Islet precursor cell (in vitro differentiated cells): ENCODE measurements at regions not wholly inside any gene's neighbourhood (a gene's known extent, or its start where the extent isn't known, plus 50 kb on each side); places are given as distances from the start of the nearest gene placed in this dataset.
"Not testable (repeated sequence)": the region's sequence is repeated elsewhere in the genome, so short reads cannot be mapped to it uniquely, and the experiment has no call there.

Experiments used
- DNase-seq: peaks from one replicate; pipeline ENCODE4 v3.0.0-alpha.2; 2018

DNA sequence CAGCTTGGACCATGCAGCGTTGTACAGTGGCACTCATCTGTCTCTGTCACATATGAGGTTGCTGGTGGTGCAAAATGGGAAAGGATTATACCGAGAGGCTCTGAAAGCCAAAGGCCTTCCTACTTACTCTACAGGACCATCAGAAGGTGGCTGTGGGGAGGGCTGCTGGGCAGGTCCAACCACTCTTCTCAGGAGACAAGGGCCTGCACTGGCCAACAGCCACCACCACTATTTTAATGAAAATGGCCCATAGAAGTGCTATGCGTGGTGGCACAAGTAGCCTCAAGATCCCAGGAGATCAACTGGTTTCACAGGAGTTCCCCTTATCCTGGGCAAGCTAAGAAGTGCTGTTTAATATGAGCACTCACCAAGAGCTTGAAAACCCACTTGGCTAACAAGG, 52.3 kb downstream of the MRPL57 start:
- DNase-seq: no peak

DNA sequence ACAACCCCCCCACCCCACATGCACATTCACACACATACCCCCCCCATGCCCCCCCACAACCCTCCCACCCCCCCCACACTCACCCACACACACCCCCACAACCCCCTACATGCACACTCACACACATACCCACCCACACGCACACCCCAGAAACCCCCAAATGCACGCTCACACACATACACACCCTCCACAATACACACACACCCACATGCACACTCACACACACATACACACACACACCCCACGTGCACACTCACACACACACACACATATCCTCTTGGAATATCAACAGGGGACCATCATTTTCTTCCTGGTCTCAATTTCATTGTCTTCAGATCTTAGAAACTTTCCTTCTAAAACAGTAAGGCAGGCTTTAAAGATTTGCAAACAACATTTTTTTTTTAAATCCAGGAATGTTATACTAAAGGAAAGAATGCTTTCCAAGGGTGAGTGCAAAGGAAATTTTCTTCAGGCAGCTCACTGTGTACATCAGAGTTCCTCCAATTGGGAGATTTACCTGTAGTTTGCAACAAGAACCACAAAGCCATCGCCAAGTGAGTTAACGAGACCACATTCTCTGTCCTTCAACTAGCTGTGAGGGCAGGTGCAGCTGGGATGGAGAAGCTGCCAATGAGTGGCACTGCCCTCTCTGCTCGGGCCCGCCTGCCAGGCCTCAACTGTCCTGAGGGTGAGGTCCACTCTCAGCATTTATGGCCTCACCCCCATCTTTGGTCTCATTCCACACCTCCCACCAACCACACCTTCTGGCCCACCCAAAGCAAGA, 53.0 kb downstream of the MRPL57 start:
- no peak for DNase-seq

DNA sequence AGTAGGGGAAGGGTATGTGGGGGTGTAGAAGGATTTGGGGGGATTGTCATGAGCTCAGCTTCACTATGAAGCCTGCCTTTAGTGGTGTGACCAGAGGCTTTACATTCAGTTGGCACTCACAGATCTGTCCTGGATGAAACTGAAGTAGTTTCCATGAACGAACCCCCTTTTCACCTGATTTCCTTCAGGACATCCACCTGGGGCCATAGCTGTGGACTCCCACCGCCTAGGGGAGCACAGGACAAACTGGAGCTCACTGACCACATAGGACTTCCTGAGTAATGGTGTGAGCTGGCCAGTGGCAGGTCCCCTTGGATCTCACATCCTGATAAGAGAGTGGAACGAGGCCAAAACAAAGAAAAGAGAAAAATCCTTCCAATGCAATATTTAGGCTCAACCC, 54.1 kb downstream of the MRPL57 start:
- no peak for DNase-seq

DNA sequence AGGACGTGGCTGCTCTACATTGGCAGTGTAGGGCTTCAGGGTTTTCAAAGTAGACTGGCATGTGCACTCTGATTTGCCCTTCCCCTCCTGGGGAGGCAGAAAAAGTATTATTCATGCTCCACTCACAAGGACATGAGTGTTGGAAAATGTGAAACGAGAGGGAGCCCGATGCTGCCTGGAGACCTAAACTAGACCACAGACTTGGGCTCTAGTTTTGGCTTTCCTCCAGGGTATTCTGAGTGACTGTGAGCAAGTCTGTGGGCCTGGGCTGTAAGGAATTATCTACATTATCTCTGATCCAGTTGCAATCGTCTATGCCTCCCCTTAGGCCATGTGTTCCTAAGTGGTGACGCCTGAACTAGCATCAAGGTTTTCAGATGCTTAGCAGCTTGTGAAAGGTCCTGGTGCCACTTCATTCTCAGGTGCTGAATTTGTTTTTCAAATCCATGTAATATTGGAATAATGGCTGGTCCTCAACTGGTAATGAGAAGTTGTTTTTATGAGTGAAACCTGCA, 55.0 kb downstream of the MRPL57 start:
- DNase-seq: no peak

DNA sequence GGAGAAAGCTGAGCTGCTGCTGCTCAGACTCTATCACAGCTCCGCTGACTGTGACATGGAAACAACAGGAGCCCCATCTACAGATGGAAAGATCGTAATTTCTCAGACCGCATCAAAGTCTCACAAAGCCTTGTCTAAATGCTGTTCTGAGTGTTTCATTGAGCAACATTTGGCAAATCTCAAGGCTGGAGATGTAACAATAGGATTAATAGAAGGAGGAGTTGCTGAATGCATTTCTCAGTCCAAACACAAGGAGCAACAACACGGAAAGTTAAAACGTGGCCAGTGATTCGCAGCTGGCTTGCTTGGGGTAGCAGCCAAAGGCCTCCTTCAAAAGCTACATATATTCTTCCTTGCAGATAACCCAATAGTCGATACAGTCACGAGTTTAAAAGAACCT, 55.7 kb downstream of the MRPL57 start:
- DNase-seq: no peak

DNA sequence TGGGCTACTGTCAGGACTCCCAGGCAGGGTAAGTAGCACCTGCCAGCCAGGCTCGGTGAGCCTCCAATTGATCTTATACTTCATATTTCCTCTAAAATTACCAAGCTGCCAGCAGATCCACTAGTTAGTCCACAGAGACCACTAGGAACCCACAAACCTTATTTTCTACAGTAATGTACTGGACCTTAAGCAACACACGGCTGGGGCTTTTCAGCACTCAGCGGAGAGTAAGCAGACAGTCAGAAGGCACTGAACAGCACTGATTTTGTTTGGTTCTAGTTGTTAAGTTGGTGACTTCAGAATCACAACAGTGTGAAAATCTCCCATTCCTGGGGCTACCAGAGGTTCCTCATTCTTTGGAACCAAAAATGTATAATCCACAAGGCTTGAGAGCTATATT, 56.1 kb downstream of the MRPL57 start:
- no peak for DNase-seq

DNA sequence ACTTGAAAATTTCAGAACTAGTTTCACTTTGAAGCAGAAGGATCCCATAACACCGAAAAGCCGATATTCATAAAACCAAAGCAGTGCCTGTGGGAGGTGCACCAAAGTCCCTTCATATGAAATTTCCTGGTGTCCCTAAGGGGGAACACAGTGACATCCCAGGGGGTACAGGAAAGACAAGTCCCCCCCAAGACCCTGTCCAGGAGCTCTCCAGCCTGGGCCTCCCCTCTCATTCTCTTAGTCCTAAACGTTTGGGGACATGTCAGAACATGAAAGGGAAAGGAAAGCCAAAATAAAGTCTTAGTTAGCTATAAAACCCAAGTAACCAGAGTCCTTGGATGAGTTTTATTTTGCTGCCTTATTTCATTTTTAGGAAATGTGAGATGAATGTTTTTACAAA, 56.6 kb downstream of the MRPL57 start:
- DNase-seq: no peak

DNA sequence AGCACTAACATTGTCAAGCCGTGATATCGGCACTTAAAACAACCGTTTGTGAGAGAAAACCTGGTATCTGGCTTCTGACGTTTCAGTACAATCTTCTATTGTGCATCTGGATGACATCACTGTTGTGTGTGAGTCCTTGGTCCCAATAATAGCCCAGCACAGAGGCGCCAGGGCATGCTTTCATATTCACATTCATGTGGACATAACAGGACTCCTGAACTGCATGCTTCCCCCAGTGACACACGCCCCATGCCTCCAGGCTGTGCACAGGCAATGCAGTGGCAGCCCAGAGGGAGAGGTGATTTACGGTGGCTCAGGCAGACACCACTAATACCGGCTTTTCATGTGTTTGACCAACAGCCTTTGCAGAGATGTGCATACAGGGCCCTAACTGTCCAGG, 58.1 kb downstream of the MRPL57 start:
- DNase-seq: peak; percentile 87

DNA sequence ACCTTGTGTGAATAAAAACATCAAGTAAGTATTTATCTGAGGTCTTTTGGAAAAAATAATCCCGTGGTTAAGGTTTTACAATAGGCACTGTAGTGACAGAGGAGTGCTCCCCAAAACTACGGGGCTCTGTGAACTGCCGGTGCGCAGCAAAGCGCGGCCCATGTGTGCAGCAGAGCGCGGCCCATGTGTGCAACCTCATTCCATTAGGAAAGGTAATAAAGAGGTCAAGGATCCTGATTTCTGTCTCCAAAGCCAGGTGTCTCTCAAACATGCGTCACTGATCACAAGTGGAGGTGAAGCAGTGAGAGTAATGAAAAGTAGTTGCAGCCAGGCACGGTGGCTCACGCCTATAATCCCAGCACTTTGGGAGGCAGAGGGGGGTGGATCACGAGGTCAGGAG, 58.7 kb downstream of the MRPL57 start:
- DNase-seq: no peak

DNA sequence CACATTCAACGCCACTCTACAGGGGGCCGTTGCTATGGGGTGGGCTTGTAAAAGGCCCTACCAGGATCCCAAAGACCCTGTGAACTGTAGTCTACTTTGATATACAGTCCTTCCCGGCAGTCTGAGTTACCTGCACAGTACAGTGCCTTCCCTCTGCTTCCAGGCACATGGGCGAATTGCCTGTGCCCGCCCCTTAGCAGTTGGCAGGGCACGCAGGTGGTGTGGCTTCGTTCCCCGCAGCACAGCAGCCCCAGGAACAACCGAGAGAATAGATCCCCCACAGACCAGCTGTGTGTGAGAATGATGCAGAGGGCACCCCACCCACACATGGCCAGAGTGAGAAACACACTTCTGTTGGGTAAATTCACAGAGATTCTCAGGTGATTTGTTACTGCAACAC, 60.6 kb downstream of the MRPL57 start:
- no peak for DNase-seq

DNA sequence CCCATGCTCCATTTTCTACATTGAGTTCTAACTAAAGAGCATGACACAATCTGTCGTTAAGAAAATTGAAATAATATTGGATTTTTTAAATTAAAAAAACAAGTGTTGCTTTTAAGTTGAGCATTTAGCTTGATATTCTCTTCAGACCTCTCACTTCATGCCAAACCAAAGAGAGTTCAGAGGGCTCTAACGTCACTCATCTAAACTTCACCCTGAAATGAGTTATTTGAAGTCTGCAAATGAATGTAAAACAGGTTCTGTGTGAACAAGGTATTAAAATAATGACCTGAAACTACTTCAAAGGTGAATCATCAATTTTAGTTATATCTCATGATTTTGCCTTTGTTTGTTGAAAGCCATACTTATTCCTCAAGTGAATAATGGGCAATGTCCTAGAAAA, 61.8 kb downstream of the MRPL57 start:
- no peak for DNase-seq

DNA sequence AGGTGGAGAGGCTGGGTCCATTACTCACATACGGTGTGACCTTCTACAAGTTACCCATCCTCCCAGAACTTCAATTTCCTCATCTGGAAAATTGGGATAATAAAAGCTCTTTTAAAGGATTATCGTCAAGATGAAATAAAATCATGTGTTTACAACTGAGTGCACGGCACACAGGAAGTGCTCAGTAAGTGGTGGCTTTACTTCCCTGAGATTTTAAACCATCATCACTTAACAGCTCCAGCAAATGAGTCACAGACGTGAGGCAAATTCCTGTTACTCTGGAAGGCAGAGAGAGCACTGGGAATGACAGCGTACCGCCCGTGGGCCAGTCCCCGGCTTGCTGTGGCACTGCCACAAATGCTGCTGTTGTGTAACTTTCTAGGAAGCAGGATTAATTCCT, 64.1 kb downstream of the MRPL57 start:
- peak; percentile 75 for DNase-seq

DNA sequence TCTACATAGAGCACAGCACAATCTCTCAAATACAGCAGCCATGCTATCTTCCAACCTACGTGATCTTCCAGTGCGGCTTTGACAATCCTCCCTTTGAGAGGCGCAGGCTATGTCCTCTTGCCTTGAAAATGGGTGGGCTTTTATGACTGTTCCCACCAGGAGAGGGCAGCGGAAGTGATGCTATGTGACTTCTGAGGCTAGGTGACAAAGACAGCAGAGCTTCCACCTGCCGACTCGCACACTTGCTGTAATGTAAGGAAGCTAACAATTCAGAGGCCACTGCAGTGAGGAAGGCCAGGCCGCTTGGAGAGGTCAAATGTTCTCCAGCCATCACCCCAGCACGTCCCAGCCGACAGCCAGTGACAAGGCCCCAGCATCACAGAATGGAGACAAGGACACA, 65.8 kb downstream of the MRPL57 start:
- no peak for DNase-seq

DNA sequence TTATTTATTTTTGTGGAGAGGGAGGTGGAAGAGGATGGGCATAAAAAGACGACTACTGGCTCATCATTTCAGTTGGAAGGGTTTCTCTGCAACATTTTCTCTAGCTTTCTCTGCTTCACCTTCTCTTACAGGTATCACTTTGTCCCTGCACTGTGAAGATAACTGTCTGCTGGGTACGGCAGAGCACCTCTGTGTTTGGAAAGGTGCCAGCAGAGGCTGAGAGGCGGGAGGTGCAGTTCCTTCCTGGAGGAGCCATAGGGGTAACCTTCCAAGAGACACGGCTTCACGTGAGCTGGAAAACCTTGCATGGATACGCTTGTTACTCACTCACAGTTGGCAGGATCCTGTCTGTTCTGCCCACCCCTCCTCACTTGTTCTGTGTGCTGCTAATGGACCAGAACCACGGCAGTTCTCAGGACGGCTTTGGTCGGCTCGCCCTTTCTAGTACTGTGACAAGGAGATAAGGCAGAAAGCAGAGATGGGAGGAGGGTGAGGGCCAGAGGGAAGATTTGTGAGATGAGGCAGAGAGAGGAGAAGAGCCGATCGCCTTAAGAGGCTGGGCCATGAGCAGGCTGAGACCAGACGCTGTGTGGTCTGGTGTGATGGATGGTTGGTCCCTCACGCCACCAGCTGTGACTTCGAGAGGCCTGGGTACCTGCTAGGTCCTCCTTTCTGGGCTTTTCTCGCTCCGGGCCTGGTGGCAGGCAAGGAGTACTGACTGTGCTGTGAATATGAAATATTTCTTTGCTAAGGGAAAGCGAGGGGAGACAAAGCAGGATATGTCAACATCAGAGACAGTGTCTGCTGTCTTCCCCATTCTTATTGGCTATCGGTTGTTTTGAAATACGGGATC, 66.8 kb downstream of the MRPL57 start:
- no peak for DNase-seq

DNA sequence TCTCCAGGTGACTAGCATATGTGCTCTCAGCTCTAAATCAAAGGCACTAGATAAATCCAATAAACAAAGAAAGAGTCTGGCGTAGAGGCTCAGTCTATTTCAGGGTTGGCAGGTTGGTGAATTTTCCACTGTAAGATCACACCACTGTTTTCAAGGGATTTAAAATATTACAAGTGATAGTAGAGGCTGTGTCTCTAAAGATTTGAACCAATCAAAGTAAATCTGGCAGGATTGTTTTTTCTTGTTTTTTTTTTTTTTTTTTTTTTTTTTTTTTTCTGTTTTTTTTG, 67.4 kb downstream of the MRPL57 start:
- not testable (repeated sequence) for DNase-seq

DNA sequence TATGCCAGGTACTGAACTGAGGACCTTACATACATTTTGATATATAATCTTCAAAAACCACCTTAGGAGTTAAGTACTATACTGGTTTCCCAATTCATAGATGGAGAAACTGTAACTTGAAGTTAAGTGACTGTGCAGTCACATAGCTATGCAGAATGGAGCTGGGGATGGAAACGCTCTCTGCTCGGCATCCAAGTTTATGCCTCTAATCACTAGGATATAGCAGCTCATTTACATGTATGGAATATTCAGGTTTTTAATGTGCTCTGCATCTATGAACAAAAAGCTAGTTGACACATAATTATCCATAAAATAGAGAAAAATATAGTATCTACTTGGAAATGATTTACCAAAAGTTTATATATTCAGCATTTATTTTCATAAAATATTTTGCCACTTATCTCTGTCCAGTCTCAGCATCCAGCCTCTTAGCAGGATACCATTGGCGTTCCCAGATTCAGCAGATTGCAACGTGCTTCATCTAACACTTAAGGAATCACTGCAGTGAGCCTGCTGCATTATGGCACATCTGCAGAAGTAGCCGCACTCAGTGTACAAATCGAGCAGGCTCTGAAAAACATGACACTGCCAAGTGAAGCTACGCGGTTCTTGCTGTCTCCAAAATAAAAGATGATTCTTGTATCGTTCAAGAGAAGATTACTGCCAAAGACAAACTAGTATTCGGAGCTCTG, 70.4 kb downstream of the MRPL57 start:
- DNase-seq: no peak

DNA sequence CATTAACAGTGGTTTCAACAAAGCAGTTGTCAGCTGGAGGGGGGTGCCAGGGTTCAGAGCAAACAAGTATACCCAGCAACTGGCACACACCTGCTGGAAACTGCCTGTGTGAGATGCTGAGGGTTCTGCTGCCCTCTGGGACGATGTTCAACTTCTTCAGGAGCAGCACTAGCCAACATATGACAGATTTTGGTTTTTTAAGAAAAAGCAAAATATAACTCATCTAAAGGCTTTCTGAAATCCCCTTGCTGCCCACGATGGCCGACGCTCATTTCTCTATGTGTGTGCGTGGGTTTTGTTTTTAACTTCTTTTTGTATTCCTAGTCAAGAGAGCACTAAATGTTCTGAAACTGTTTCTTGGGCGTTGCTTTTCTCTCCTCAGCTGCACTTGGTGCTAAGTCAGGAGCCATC, 79.9 kb downstream of the MRPL57 start:
- no peak for DNase-seq

DNA sequence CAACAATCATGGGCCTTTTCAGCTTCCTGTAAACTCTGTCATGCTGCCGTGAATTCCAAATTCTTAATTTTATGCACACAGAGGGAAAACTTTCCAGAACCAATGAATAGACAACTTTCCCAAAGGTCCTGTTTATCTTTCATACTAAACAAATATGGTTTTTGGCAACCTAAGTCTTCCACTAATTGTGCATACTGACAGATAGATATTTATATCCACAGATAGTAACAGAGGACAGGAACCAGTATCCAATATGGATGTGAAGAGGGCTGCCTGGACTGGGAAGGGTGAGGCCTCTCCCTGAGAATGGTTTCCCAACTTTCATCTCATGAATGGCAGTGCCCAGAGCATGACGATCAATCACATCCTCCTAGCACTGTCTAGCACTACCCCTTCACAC, 80.4 kb downstream of the MRPL57 start:
- no peak for DNase-seq

DNA sequence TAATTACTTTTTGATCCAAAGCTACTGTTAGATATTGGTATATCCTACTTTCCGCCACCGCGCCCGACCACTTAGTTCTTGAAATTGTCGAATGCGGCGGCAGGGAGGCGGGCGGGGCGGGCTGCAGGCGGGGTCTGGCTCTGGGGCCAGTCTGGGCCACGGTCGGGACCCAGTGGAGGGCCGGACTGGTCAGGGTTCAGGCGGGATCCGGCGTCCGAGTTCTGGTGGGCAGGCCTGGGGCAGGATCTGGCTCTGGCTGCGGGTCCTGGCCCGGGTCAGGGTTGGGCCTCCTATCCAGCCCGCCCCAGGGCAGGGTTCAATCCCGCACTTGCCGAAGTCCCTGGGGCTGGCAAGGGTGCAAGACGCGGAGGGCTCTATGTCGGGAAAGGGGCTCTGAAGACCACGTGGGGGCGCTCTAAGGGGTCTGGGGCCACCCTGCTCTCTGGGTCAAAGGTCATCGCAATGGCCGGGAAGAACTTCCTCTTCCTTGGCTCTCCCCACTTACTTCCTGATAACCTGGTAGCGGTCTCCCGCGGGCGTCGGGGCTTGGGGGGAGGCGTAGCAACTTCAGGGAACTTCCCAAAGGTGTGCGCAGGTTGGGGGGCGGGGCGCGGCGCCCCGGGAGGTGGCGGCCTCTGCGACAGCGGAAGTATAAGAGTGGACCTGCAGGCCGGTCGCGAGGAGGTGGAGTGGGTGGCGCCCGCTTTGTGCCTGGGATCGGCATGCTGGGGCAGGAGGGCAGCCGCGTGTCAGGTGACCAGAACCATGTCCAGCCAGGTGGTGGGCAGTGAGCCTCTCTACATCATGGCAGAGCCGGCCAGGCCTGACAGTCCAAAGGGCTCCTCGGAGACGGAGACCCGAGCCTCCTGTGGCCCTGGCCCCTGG, 83.4 kb downstream of the MRPL57 start:
- no peak for DNase-seq

DNA sequence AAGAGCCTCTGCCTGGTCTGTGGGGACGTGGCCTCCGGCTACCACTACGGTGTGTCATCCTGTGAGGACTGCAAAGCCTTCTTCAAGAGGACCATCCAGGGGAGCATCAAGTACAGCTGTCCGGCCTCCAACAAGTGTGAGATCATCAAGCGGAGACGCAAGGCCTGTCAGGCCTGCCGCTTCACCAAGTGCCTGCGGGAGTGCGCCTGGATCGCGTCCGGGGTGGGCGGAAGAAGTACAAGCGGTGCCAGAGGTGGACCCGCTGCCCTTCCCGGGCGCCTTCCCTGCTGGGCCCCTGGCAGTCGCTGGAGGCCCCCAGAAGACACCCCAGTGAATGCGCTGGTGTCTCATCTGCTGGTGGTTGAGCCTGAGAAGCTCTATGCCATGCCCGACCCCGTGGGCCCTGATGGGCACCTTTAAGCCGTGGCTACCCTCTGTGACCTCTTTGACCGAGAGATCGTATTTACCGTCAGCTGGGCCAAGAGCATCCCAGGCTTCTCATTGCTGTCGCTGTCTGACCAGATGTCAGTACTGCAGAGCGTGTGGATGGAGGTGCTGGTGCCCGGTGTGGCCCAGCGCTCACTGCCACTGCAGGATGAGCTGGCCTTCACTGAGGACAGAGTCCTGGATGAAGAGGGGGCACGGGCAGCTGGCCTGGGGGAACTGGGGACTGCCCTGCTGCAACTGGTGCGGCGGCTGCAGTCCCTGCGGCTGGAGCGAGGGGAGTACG, 84.3 kb downstream of the MRPL57 start:
- not testable (repeated sequence) for DNase-seq

DNA sequence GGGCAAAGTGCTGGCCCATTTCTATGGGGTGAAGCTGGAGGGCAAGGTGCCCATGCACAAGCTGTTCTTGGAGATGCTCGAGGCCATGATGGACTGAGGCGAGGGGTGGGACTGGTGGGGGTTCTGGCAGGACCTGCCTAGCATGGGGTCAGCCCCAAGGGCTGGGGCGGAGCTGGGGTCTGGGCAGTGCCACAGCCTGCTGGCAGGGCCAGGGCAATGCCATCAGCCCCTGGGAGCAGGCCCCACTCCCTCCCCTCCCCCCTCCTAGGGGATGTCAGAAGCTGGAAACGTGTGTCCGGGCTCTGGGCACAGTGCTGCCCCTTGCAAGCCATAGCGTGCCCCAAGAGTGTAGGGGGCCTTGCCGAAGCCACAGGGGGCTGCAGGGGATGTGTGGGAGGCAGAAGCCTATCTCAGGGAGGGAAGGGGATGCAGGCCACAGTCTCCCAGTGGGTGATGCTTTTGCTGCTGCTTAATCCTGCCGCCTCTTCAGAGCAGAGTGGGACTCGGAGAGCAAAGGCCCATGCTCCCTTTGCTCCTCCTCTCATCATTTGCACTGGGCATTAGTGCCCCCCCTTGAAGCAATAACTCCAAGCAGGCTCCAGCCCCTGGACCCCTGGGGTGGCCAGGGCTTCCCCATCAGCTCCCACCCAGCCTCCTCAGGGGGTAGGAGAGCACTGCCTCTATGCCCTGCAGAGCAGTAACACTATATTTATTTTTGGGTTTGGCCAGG, 85.2 kb downstream of the MRPL57 start:
- DNase-seq: not testable (repeated sequence)
